ENCODE measurements at regions not wholly inside any gene's neighbourhood (a gene's known extent, or its start where the extent isn't known, plus 50 kb on each side); places are given as distances from the start of the nearest gene placed in this dataset.

- TF ChIP-seq POLR2AphosphoS5 (IDR thresholded peaks at IDR 0.05), result no peak
- TF ChIP-seq CTCF (IDR thresholded peaks at IDR 0.05), result no peak
- no peak for TF ChIP-seq EP300 (IDR thresholded peaks at IDR 0.05)
- TF ChIP-seq POLR2A (IDR thresholded peaks at IDR 0.05; ENCODE audit: low read depth), result no peak
Measured at GRCh38 chr18:56473400-56474024, 164.9 kb downstream of the TXNL1 start.
